ENCODE measurements at regions not wholly inside any gene's neighbourhood (a gene's known extent, or its start where the extent isn't known, plus 50 kb on each side); places are given as distances from the start of the nearest gene placed in this dataset.

DNA sequence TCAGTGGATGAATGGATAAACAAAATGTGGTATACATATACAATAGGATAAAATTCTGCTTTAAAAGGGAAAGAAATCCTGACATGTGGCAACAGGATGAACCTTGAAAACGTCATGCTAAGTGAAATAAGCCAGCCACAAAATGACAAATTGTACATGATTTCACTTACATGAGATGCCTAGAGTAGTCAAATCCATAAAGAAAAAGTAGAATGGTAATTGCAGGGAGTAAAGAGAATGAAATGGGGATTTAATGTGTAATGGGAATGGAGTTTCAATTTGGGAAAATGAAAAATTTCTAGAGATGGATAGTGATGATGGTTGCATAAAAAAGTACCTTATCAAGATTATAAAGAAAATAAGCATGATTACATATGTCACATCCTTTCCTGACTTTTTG, 1489.2 kb upstream of the C9orf72 start:
- Mint-ChIP-seq H3K27me3 (ENCODE audit: low read depth) (no peaks in the 10 kb centered on the region), H3K36me3 (ENCODE audit: insufficient read depth in 1 of 3, low read depth in 3 of 3) (no peaks in the 10 kb centered on the region), H3K9me3 (no peaks in the 10 kb centered on the region; a peak in 1 of 5 replicates), H3K4me1 (peaks cover 0 to 4% of the 10 kb centered on the region in 2 experiments; a peak in 1 of 4 replicates), H3K4me3 (no peak overlapping the region), H3K27ac (no peak overlapping the region)
- Histone ChIP-seq H2BK5ac (ENCODE audit: insufficient read length, low read length) (no peak overlapping the region), H3K23ac (ENCODE audit: insufficient read length, low read depth, low read length) (no peak overlapping the region), H4K5ac (ENCODE audit: insufficient read length, low read depth, low read length) (no peak overlapping the region), H3K79me2 (ENCODE audit: insufficient read depth, low read length) (no peaks in the 10 kb centered on the region), H3K4me2 (ENCODE audit: insufficient read depth, insufficient read length, low read length) (no peak overlapping the region), H4K8ac (replicated peaks; ENCODE audit: insufficient read length, low read depth, low read length) (no peak overlapping the region), H3K27me3 (ENCODE audit: insufficient read depth, low read length) (no peaks in the 10 kb centered on the region), H3K79me1 (ENCODE audit: insufficient read depth, low read depth, low read length, poor library complexity, severe bottlenecking) (no peaks in the 10 kb centered on the region), H3K4me1 (ENCODE audit: insufficient read depth, low read length) (no peaks in the 10 kb centered on the region), H4K91ac (ENCODE audit: insufficient read length, low read depth, low read length) (no peak overlapping the region), H2BK20ac (ENCODE audit: low read depth, low read length, poor library complexity, severe bottlenecking) (no peak overlapping the region), H3T11ph (ENCODE audit: low read length) (no peak overlapping the region), H2BK12ac (ENCODE audit: insufficient read length, low read depth, low read length) (no peak overlapping the region), H2BK15ac (ENCODE audit: low read depth, low read length) (no peak overlapping the region), H3K9ac (ENCODE audit: extremely low read depth, insufficient read length, low read length) (no peak overlapping the region), H3K14ac (ENCODE audit: insufficient read depth, low read length) (no peak overlapping the region), H3K23me2 (ENCODE audit: insufficient read length, low read depth, low read length, poor library complexity, severe bottlenecking) (no peaks in the 10 kb centered on the region), H2AK5ac (ENCODE audit: insufficient read length, low read length) (no peak overlapping the region), H2AFZ (ENCODE audit: low read length) (no peak overlapping the region), H3K9me3 (ENCODE audit: control insufficient read depth, low read depth, low read length) (no peaks in the 10 kb centered on the region), H2BK120ac (ENCODE audit: low read depth, low read length, poor library complexity, severe bottlenecking) (no peak overlapping the region), H4K20me1 (ENCODE audit: control insufficient read depth, insufficient read depth, insufficient read length) (no peaks in the 10 kb centered on the region), H3K56ac (ENCODE audit: insufficient read length, low read depth, low read length) (no peak overlapping the region), H3K18ac (ENCODE audit: insufficient read length, low read depth, low read length) (no peak overlapping the region), H3K27ac (ENCODE audit: insufficient read length, low read depth, low read length) (no peak overlapping the region), H3K4ac (ENCODE audit: low read depth, low read length) (no peak overlapping the region)
- no peak for DNase-seq
- WGBS (ENCODE audit: extremely low coverage, insufficient read length, low lambda C conversion rate), result no CpG with 5 or more reads among the region's 1 CpG
- TF ChIP-seq, protein P1, sequence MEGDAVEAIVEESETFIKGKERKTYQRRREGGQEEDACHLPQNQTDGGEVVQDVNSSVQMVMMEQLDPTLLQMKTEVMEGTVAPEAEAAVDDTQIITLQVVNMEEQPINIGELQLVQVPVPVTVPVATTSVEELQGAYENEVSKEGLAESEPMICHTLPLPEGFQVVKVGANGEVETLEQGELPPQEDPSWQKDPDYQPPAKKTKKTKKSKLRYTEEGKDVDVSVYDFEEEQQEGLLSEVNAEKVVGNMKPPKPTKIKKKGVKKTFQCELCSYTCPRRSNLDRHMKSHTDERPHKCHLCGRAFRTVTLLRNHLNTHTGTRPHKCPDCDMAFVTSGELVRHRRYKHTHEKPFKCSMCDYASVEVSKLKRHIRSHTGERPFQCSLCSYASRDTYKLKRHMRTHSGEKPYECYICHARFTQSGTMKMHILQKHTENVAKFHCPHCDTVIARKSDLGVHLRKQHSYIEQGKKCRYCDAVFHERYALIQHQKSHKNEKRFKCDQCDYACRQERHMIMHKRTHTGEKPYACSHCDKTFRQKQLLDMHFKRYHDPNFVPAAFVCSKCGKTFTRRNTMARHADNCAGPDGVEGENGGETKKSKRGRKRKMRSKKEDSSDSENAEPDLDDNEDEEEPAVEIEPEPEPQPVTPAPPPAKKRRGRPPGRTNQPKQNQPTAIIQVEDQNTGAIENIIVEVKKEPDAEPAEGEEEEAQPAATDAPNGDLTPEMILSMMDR (conservative IDR thresholded peaks at IDR 0.05), result no peak

All from H9 (cell line).